Astrocyte of the spinal cord (primary cell): ENCODE measurements at regions not wholly inside any gene's neighbourhood (a gene's known extent, or its start where the extent isn't known, plus 50 kb on each side); places are given as distances from the start of the nearest gene placed in this dataset.

Source experiments
- DNase-seq: peaks from one replicate; pipeline ENCODE4 v3.0.0; 2011; ENCODE audit warnings: low read depth, low spot score
- H3K4me3 ChIP-seq: 2 replicates; pipeline ENCODE4 v1.5.1; 2011; ENCODE audit warnings: low read depth, mild to moderate bottlenecking, low read length, moderate library complexity
- CTCF ChIP-seq: IDR thresholded peaks from 2 replicates; pipeline ENCODE4 v1.5.1; 2012; ENCODE audit warnings: low read depth, mild to moderate bottlenecking, low read length, inconsistent platforms
- in situ Hi-C: cut with HindIII; loops from 2 replicates; pipeline ENCODE4 v1.10.0; 2017; ENCODE audit warnings: low sequenced_read_pairs

- DNase-seq, result no peak
- in situ Hi-C loops, result no loop called here
- TF ChIP-seq CTCF, result no peak
- H3K4me3 ChIP-seq, result no peak overlapping the region
Observed at GRCh38 chr12:16828891-16829290, 222.9 kb upstream of the LMO3 start.

- DNase-seq, result no peak
- no peak overlapping the region for H3K4me3 ChIP-seq
- in situ Hi-C loops, result no loop called here
- no peak for TF ChIP-seq CTCF
Observed at GRCh38 chr12:16807731-16808130, 201.8 kb upstream of the LMO3 start.

- H3K4me3 ChIP-seq, result no peak overlapping the region
- in situ Hi-C loops, result no loop called here
- TF ChIP-seq CTCF, result no peak
- no peak for DNase-seq
Observed at GRCh38 chr12:16796168-16796567, 190.2 kb upstream of the LMO3 start.

- H3K4me3 ChIP-seq, result no peak overlapping the region
- no peak for TF ChIP-seq CTCF
- in situ Hi-C loops, result no loop called here
- DNase-seq, result no peak
Observed at GRCh38 chr12:16789204-16789790, 183.3 kb upstream of the LMO3 start.

GRCh38 chr12:16788506-16789203 lies 182.7 kb upstream of the LMO3 start:
- in situ Hi-C loops, result no loop called here
- no peak for DNase-seq
- TF ChIP-seq CTCF, result no peak
- H3K4me3 ChIP-seq, result no peak overlapping the region

- TF ChIP-seq CTCF, result no peak
- DNase-seq, result no peak
- in situ Hi-C loops, result no loop called here
- no peak overlapping the region for H3K4me3 ChIP-seq
Observed at GRCh38 chr12:16785953-16786352, 180.0 kb upstream of the LMO3 start.
